H1 (cell line): ENCODE measurements at regions not wholly inside any gene's neighbourhood (a gene's known extent, or its start where the extent isn't known, plus 50 kb on each side); places are given as distances from the start of the nearest gene placed in this dataset.

Experiments
- CTCF ChIA-PET: fragments of 300-600 bp; sonication (Branson Sonifier 250); formaldehyde crosslinking; loops from one replicate; lab custom pipeline; 2021; ENCODE audit not compliant: partially characterized antibody; lab: Charles Lee
- POLR2A ChIA-PET: fragments of 300-600 bp; sonication (Branson Sonifier 250); formaldehyde crosslinking; loops from one replicate; lab custom pipeline; 2021; ENCODE audit warnings: inconsistent platforms; ENCODE audit not compliant: partially characterized antibody; lab: Charles Lee
- DNase-seq, 2 experiments: peaks; one replicate each; pipeline versions ENCODE4 v3.0.0 to v3.0.0-alpha.2; 2010 to 2022; ENCODE audit warnings: low spot score in 2 of 2, low read depth in 1 of 2, mixed read lengths in 1 of 2
- FAIRE-seq: peaks from 2 replicates; lab custom pipeline; 2011; peaks lifted over from hg19 to GRCh38; lab: Jason Lieb, UNC
- H2AFZ ChIP-seq: 2 replicates; pipeline ENCODE4 v1.8.1; 2012; ENCODE audit warnings: low read length, inconsistent platforms
- H2AK5ac ChIP-seq: 2 replicates; pipeline ENCODE4 v1.6.1; 2013; ENCODE audit warnings: low read depth, low read length
- H2BK120ac ChIP-seq: replicated peaks from 2 replicates; pipeline ENCODE3; 2013; ENCODE audit warnings: low read depth, low read length, inconsistent platforms
- H2BK12ac ChIP-seq: 2 replicates; pipeline ENCODE4 v1.6.1; 2013; ENCODE audit warnings: low read depth, low read length
- H2BK15ac ChIP-seq: 2 replicates; pipeline ENCODE4 v1.6.1; 2013; ENCODE audit warnings: low read length
- H2BK20ac ChIP-seq: 2 replicates; pipeline ENCODE4 v1.6.1; 2013; ENCODE audit warnings: low read length
- H2BK5ac ChIP-seq: 2 replicates; pipeline ENCODE4 v1.6.1; 2013; ENCODE audit warnings: low read depth, low read length
- H3K14ac ChIP-seq: 2 replicates; pipeline ENCODE4 v1.6.1; 2013; ENCODE audit warnings: inconsistent platforms; ENCODE audit not compliant: insufficient read length
- H3K18ac ChIP-seq: 2 replicates; pipeline ENCODE4 v1.6.1; 2013; ENCODE audit warnings: low read length; ENCODE audit errors: extremely low read depth
- H3K23ac ChIP-seq: 2 replicates; pipeline ENCODE4 v1.6.1; 2013; ENCODE audit warnings: inconsistent platforms; ENCODE audit not compliant: insufficient read length
- H3K23me2 ChIP-seq: 2 replicates; pipeline ENCODE4 v1.6.1; 2013; ENCODE audit warnings: low read depth, low read length
- H3K27ac ChIP-seq: 2 replicates; pipeline ENCODE4 v1.6.1; 2011; ENCODE audit warnings: low read depth, low read length, inconsistent platforms
- H3K27me3 ChIP-seq, 4 experiments: replicated peaks in 1 of 4; 1 replicate in 1 of 4; 2 replicates in 3 of 4; pipeline versions ENCODE4 v1.6.1 to v1.8.1; 2011 to 2013; ENCODE audit warnings: low read length in 3 of 4, mild to moderate bottlenecking in 3 of 4, inconsistent platforms in 2 of 4, mixed read lengths in 2 of 4, moderate library complexity in 1 of 4; ENCODE audit not compliant: control insufficient read depth in 3 of 4, insufficient read depth in 3 of 4; ENCODE audit errors: extremely low read depth in 1 of 4
- H3K36me3 ChIP-seq, 4 experiments: 2 replicates each; pipeline versions ENCODE4 v1.6.1 to v1.8.1; 2011 to 2013; ENCODE audit warnings: mild to moderate bottlenecking in 4 of 4, low read length in 3 of 4, moderate library complexity in 2 of 4, control low read depth in 1 of 4, inconsistent platforms in 1 of 4; ENCODE audit not compliant: insufficient read depth in 4 of 4, control insufficient read depth in 2 of 4
- H3K4ac ChIP-seq: replicated peaks from 2 replicates; pipeline ENCODE3; 2013; ENCODE audit warnings: low read length, low read depth, mixed read lengths, inconsistent platforms; ENCODE audit not compliant: insufficient read length
- H3K4me1 ChIP-seq, 4 experiments: replicated peaks in 1 of 4; 1 replicate in 1 of 4; 2 replicates in 3 of 4; pipeline versions ENCODE4 v1.6.1 to v1.8.1; 2011 to 2013; ENCODE audit warnings: low read length in 3 of 4, inconsistent platforms in 2 of 4, mixed read lengths in 1 of 4; ENCODE audit not compliant: insufficient read depth in 4 of 4, control insufficient read depth in 3 of 4
- H3K4me2 ChIP-seq, 2 experiments: 2 replicates each; pipeline versions ENCODE4 v1.6.1 to v1.8.1; 2011 to 2013; ENCODE audit warnings: low read depth in 2 of 2, low read length in 2 of 2, control low read depth in 1 of 2, inconsistent platforms in 1 of 2, mild to moderate bottlenecking in 1 of 2; ENCODE audit not compliant: insufficient read depth in 1 of 2
- H3K4me3 ChIP-seq, 4 experiments: fragments of 200-600, 300-600 bp in 1 of 4; sonication (generic), shearing (Covaris generic), sonication (Bioruptor Twin) in 1 of 4; 2 replicates each; pipeline versions ENCODE4 v1.5.1 to v1.8.1; 2011 to 2016; ENCODE audit warnings: low read length in 4 of 4, low read depth in 3 of 4, control low read depth in 2 of 4, inconsistent platforms in 2 of 4, mild to moderate bottlenecking in 2 of 4, mixed read lengths in 1 of 4, moderate library complexity in 1 of 4; ENCODE audit not compliant: insufficient read depth in 2 of 4; ENCODE audit errors: extremely low read depth in 1 of 4
- H3K56ac ChIP-seq: replicated peaks from 2 replicates; pipeline ENCODE3; 2013; ENCODE audit warnings: low read depth, mild to moderate bottlenecking, mixed read lengths, low read length, inconsistent platforms; ENCODE audit not compliant: insufficient read length
- H3K79me1 ChIP-seq: 2 replicates; pipeline ENCODE4 v1.6.1; 2013; ENCODE audit warnings: low read depth, low read length, control low read depth
- H3K79me2 ChIP-seq, 2 experiments: 2 replicates each; pipeline versions ENCODE4 v1.6.1 to v1.8.1; 2012 to 2013; ENCODE audit warnings: low read length in 2 of 2, mild to moderate bottlenecking in 2 of 2, inconsistent platforms in 1 of 2; ENCODE audit not compliant: insufficient read depth in 2 of 2, control insufficient read depth in 1 of 2
- H3K9ac ChIP-seq, 4 experiments: replicated peaks in 1 of 4; 1 replicate in 1 of 4; 2 replicates in 3 of 4; pipeline versions ENCODE4 v1.6.1 to v1.8.1; 2011 to 2013; ENCODE audit warnings: low read depth in 3 of 4, low read length in 3 of 4, control low read depth in 2 of 4, mild to moderate bottlenecking in 2 of 4, moderate library complexity in 2 of 4, inconsistent platforms in 1 of 4; ENCODE audit errors: extremely low read depth in 1 of 4
- H3K9me3 ChIP-seq, 2 experiments: 2 replicates each; pipeline versions ENCODE4 v1.6.1 to v1.8.1; 2012 to 2013; ENCODE audit warnings: mild to moderate bottlenecking in 2 of 2, moderate library complexity in 2 of 2, control low read depth in 1 of 2, inconsistent platforms in 1 of 2, low read depth in 1 of 2, low read length in 1 of 2, mixed read lengths in 1 of 2; ENCODE audit not compliant: insufficient read depth in 2 of 2
- H4K20me1 ChIP-seq, 2 experiments: replicated peaks in 1 of 2; 2 replicates each; pipeline versions ENCODE3 to v1.8.1; 2011 to 2013; ENCODE audit warnings: inconsistent platforms in 2 of 2, low read length in 2 of 2, mild to moderate bottlenecking in 1 of 2; ENCODE audit not compliant: insufficient read depth in 2 of 2, control insufficient read depth in 1 of 2
- H4K5ac ChIP-seq: 2 replicates; pipeline ENCODE4 v1.6.1; 2013; ENCODE audit warnings: low read length, low read depth, mixed read lengths, inconsistent platforms; ENCODE audit not compliant: insufficient read length
- H4K8ac ChIP-seq: 2 replicates; pipeline ENCODE4 v1.8.0; 2013; ENCODE audit warnings: mild to moderate bottlenecking, moderate library complexity, low read length, inconsistent platforms; ENCODE audit not compliant: insufficient read depth; ENCODE audit errors: extremely low read depth
- H4K91ac ChIP-seq: replicated peaks from 2 replicates; pipeline ENCODE3; 2013; ENCODE audit warnings: low read length, mixed read lengths, inconsistent platforms; ENCODE audit not compliant: insufficient read length
- CHD2 ChIP-seq: IDR thresholded peaks from 2 replicates; pipeline ENCODE4 v1.6.1; 2012; ENCODE audit warnings: low read length, improper control_type of control experiment
- NANOG ChIP-seq: IDR thresholded peaks from 2 replicates; pipeline ENCODE4 v1.6.1; 2011; ENCODE audit warnings: low read length, low read depth, mild to moderate bottlenecking, inconsistent platforms; ENCODE audit not compliant: insufficient read depth, poor library complexity, severe bottlenecking
- SP1 ChIP-seq: IDR thresholded peaks from 2 replicates; pipeline ENCODE4 v1.6.1; 2011; ENCODE audit warnings: low read depth, low read length
- WGBS, 2 experiments: shearing (Covaris generic) in 1 of 2; methylation state at CpG; one replicate each; pipeline versions ENCODE4 v1.1.6 to v1.1.7; 2013 to 2015; ENCODE audit warnings: low lambda C conversion rate in 2 of 2, mixed read lengths in 2 of 2, inconsistent platforms in 1 of 2, low coverage in 1 of 2, missing lambda C conversion rate in 1 of 2; ENCODE audit not compliant: insufficient replicate concordance in 2 of 2, insufficient coverage in 1 of 2, insufficient read length in 1 of 2; ENCODE audit errors: extremely low coverage in 1 of 2, missing lambda C conversion rate in 1 of 2; 5-methylcytosine and 5-hydroxymethylcytosine counted together
- TF ChIP-seq, protein P1 (sequence below): IDR thresholded peaks from 2 replicates; pipeline ENCODE4 v1.6.1; 2011; ENCODE audit warnings: low read depth, mild to moderate bottlenecking, low read length; ENCODE audit not compliant: insufficient read depth

DNA sequence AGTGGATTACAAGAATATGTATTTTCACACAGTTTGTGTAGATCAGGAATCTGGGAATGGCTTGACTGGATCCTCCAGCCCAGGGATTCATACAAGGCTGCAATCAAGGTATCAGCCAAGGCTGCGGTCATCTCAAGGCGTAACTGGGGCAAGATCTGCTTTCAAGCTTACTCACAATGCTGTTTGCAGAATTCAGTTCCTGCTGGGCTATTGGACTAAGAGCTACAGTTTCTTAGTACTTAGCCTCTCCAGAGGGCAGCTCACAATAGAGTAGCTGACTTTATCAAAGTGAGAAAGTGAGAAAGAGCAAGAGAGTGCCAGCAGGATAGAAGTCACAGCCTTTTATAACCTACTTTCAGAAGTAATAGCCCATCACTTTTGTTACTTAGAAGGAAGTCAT, 211.0 kb downstream of the MAP2K6 start:
- H3K79me1 ChIP-seq, result no peaks in the 10 kb centered on the region

More for the DNA sequence above, 211.0 kb downstream of the MAP2K6 start:
- Histone ChIP-seq H3K4me3 (no peak overlapping the region), H4K20me1 (no peaks in the 10 kb centered on the region), H3K9ac (no peak overlapping the region), H3K23ac (no peak overlapping the region), H3K14ac (no peak overlapping the region), H3K18ac (no peak overlapping the region), H2AFZ (no peak overlapping the region), H3K4me2 (no peak overlapping the region), H3K4me1 (no peaks in the 10 kb centered on the region), H3K9me3 (no peaks in the 10 kb centered on the region), H3K36me3 (no peaks in the 10 kb centered on the region), H4K91ac (no peak overlapping the region), H2BK5ac (no peak overlapping the region), H2BK20ac (no peak overlapping the region), H2AK5ac (no peak overlapping the region), H3K79me2 (no peaks in the 10 kb centered on the region), H2BK120ac (no peak overlapping the region), H3K4ac (no peak overlapping the region), H2BK15ac (no peak overlapping the region), H2BK12ac (no peak overlapping the region), H4K5ac (no peak overlapping the region), H4K8ac (no peak overlapping the region), H3K56ac (no peak overlapping the region), H3K23me2 (no peaks in the 10 kb centered on the region), H3K27me3 (no peaks in the 10 kb centered on the region), H3K27ac (no peak overlapping the region)
- FAIRE-seq (no peak), DNase-seq (no peak)
- no peak for TF ChIP-seq SP1
- TF ChIP-seq NANOG, result no peak
- TF ChIP-seq, protein P1, sequence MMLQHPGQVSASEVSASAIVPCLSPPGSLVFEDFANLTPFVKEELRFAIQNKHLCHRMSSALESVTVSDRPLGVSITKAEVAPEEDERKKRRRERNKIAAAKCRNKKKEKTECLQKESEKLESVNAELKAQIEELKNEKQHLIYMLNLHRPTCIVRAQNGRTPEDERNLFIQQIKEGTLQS, result no peak
- no peak for TF ChIP-seq CHD2
- WGBS, 2 experiments, result 80% methylated on average over 2 of the region's 2 CpGs; no CpG with 5 or more reads in 1 of the 2 experiments
- CTCF ChIA-PET, result no interaction called here
- POLR2A ChIA-PET, result no interaction called here
